ENCODE measurements at regions not wholly inside any gene's neighbourhood (a gene's known extent, or its start where the extent isn't known, plus 50 kb on each side); places are given as distances from the start of the nearest gene placed in this dataset.

GRCh38 chr3:107063351-107063750 lies 313.9 kb upstream of the CCDC54 start:
- no peak for DNase-seq

- DNase-seq, result peak; percentile 70
These were observed 312.7 kb upstream of the CCDC54 start for GRCh38 chr3:107064405-107065060.

GRCh38 chr3:107065094-107065861 lies 312.0 kb upstream of the CCDC54 start:
- no peak for DNase-seq

DNA sequence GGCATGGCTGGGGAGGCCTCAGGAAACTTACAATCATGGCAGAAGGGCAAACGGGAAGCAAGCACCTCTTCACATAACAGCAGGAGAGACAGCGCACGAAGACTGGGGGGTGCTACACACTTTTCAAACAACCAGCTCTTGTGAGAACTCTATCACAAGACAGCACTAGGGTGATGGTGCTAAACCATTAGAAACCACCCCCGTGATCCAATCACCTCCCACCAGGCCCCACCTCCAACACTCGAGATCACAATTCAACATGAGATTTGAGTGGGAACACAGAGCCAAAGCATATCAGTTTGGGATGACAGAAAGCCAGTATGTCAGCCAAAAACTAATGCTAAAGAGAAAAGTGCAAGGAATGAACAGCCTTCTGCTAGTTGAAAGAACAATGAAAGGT lies 309.8 kb upstream of the CCDC54 start:
- no peak for DNase-seq

GRCh38 chr3:107068980-107069379 lies 308.3 kb upstream of the CCDC54 start:
- DNase-seq, result no peak

DNA sequence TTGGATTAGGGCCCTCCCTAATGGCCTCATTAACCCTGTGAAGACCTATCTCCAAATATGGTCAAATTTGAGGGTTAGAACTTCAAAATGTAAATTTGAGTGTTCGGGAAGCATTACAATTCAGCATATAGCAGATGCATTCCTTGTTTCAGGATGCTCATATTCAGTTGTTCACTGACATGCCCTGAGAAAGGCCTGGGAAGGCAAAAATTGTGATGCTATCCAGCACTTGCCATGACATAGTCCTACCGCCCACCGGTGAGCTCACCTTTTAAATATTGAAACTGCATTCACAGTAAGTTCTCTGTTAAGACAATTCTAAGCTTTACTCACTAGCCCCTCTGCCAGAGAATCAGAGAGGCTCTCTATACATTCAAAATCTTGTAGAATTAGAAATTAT lies 300.3 kb upstream of the CCDC54 start:
- no peak for DNase-seq

DNA sequence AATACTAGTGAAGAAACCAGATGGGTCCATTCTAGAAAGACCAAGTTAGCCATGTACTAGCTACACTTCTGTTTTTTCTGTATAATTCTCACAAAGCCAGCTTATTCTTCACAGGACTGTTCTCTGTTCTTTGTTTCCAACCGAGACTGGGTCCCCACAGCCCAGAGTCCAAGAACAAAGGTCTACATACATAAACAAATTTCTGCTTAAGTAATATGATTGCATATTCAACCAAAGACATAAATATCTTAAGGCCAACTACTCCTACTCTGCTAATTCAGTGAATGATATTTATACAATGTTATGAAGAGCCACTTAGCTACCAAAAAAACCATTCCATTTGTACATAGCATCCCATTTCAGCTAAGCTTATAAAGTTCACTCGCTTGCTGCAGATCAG lies 299.8 kb upstream of the CCDC54 start:
- DNase-seq, result no peak

- no peak for DNase-seq
These were observed 294.7 kb upstream of the CCDC54 start for GRCh38 chr3:107082527-107082926.

- no peak for DNase-seq
These were observed 292.0 kb upstream of the CCDC54 start for GRCh38 chr3:107085261-107085660.

DNA sequence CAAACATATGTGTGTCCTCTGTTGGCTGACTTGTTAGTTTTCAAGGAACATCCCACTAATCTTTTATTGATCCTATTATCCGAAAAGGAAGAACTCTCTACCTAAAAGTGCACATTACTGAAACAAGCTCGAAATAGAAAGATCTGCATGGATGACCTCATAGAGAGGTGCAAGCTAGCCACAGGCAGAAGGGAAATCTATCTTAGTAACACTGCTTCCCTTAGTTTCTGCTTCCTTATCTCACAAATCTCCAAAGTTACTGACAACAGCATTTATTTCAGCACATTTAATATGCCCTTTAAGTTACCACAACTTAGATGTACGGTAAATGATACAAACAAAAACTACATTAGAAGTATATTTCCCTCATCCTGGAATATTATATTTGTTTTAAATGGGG lies 285.1 kb upstream of the CCDC54 start:
- no peak for DNase-seq

- no peak for DNase-seq
These were observed 278.4 kb upstream of the CCDC54 start for GRCh38 chr3:107098864-107099263.

GRCh38 chr3:107100137-107100536 lies 277.1 kb upstream of the CCDC54 start:
- no peak for DNase-seq

- no peak for DNase-seq
These were observed 276.7 kb upstream of the CCDC54 start for GRCh38 chr3:107100573-107100972.

DNA sequence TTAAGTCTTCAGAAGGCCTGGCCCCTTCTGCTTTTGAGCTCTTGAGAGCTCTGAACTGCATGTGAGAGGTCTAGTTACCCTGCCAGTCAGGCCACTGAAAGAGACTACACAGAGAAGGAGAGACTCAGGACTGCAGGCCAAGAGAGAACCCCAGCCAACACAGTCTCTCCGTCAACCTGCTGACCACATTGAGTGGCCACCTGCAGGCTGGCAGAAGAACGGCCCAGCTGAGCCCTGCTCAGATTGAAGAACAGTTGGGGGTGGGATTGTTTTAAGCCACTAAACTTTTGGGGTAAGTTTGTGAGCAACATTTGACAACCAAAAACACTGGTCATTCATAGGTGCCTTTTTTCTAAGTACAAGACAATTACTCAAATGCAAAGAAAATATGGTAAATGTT lies 273.5 kb upstream of the CCDC54 start:
- no peak for DNase-seq

DNA sequence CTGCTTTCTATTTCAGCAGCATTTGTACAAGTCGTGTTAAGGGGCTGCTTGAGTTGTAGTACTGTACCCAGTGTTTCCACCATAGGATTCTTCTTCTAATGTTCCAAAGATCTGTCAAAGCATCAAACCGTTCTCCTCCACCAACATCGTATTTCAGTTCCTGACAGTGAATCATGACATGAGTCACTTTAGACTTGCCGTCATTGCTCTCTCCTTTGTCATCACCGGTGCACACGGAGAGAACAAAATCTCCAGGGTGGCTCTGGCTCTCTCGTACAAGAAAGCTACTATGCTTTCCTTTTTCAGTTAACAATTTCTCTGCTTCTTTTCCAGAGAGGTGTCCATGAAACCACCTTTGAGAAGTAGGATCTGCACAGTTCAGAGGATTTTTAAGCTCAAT lies 270.9 kb upstream of the CCDC54 start:
- no peak for DNase-seq

- DNase-seq, result no peak
These were observed 270.3 kb upstream of the CCDC54 start for GRCh38 chr3:107106907-107107306.

GRCh38 chr3:107110596-107111305 lies 266.5 kb upstream of the CCDC54 start:
- no peak for DNase-seq

DNA sequence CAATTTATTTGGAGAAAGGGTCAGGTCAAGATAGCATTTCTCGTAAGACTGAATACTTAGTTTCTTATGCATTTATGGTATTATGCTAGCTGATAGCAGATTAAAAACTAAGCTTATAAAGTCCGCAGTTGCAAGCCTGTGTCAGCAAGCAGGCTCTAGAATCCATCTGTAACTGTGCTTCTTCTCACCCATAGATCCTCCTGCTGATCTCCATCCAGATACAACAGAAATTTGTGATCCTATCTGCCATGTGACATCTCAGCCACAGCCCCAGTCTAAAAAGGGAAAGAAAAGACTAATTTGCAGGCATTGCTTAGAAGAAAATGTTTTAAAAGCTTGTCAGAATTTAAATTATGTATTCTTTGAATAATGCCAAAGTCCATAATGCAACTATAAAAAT lies 265.4 kb upstream of the CCDC54 start:
- no peak for DNase-seq

DNA sequence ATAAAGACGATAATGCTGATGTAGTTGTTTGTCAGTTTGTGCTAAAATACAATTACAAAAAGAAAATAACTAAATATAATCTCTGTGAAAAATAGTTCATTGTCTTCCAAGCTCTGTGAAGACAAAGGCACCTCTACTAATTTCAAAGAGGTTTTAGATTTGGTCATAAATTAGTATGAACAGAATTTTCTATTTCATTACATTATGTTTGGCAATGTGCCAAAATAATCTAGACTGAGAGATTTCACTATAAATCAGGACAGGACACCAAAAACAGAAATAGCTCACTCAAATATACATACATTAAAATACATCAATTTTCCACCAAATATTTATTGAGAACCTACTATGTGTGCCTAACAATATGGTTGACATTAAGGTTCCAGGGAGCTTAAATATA lies 264.9 kb upstream of the CCDC54 start:
- no peak for DNase-seq

- no peak for DNase-seq
These were observed 261.0 kb upstream of the CCDC54 start for GRCh38 chr3:107116251-107116650.

- no peak for DNase-seq
These were observed 260.1 kb upstream of the CCDC54 start for GRCh38 chr3:107117156-107117555.

- no peak for DNase-seq
These were observed 259.2 kb upstream of the CCDC54 start for GRCh38 chr3:107117922-107118536.

DNA sequence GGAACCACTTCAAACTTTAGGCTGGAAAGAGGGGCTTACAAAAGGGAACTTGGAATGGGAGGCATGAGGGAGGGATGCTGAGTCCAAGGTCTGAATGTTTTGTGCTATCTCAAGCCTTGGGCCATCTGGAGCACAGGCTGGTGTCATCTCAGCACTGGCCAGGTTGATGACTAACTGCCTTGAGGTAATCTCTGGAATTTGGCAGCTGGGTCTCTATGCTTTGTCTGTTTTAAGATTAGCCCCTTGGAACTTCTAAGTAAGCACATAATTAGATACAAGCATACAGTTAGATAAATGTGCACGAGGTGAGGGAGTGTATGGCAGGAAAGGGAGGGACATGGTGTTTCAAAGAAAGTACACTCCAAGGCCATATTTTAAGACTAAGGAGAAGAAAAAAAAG lies 252.4 kb upstream of the CCDC54 start:
- no peak for DNase-seq

GRCh38 chr3:107128946-107129345 lies 248.3 kb upstream of the CCDC54 start:
- no peak for DNase-seq
